GM23338 (cell line): ENCODE measurements at regions not wholly inside any gene's neighbourhood (a gene's known extent, or its start where the extent isn't known, plus 50 kb on each side); places are given as distances from the start of the nearest gene placed in this dataset.

Experiments used
- CTCF ChIP-seq, 2 experiments: fragments of 200-600 bp in 1 of 2; sonication (generic) in 1 of 2; conservative IDR thresholded peaks; 2 replicates each; pipeline versions ENCODE4 v1.5.1 to v1.6.1; 2016 to 2017; ENCODE audit warnings: antibody characterized with exemption in 2 of 2, low read depth in 2 of 2, mild to moderate bottlenecking in 2 of 2, moderate library complexity in 1 of 2
- EZH2 ChIP-seq: fragments of 200-600 bp; sonication (generic); IDR thresholded peaks from one replicate; pipeline ENCODE4 v1.8.0; 2017; ENCODE audit warnings: antibody characterized with exemption, mild to moderate bottlenecking, low read depth; ENCODE audit not compliant: unreplicated experiment
- NANOG ChIP-seq: IDR thresholded peaks from 2 replicates; pipeline ENCODE4 v1.6.1; 2016; ENCODE audit warnings: antibody characterized with exemption, borderline replicate concordance

DNA sequence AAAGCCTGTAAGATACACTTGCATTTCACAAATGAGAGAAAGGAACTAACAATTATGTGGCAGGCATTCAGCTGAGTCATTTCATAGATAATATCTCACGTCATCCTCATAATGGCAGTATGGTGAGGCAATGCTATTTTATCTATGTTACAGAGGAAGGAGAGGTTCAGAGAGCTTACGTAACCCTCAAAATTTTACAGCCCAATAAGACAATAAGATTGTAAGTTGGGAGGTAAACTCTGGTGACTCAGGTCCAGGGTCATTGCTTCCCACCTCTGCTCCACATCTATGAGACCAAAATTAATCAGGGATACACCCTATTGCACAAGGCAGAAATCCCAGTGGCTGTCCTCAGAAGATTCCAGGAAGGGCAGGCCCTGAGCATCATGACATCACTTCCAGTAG lies 309.7 kb downstream of the NSG2 start:
- TF ChIP-seq NANOG, result no peak
- TF ChIP-seq EZH2, result no peak
- TF ChIP-seq CTCF (conservative IDR thresholded peaks at IDR 0.05; ENCODE audit: low read depth in 2 of 2), result no peak
